DOHH2 (cell line): ENCODE measurements at regions not wholly inside any gene's neighbourhood (a gene's known extent, or its start where the extent isn't known, plus 50 kb on each side); places are given as distances from the start of the nearest gene placed in this dataset.

Experiments
- H3F3A ChIP-seq: fragments of 200-600 bp; sonication (generic), shearing (Covaris generic); 2 replicates; pipeline ENCODE4 v1.6.0; 2016; ENCODE audit warnings: antibody characterized with exemption, mild to moderate bottlenecking; ENCODE audit not compliant: control insufficient read depth, insufficient read depth
- H3K27ac ChIP-seq: fragments of 200-600 bp; sonication (generic); 2 replicates; pipeline ENCODE4 v1.5.1; 2014; ENCODE audit warnings: low read depth, mild to moderate bottlenecking, low read length, moderate library complexity
- H3K27me3 ChIP-seq: fragments of 200-600 bp; sonication (generic); 2 replicates; pipeline ENCODE4 v1.6.1; 2014; ENCODE audit warnings: mild to moderate bottlenecking, low read length, mixed read lengths; ENCODE audit not compliant: control insufficient read depth
- H3K36me3 ChIP-seq: fragments of 200-600 bp; sonication (generic); 2 replicates; pipeline ENCODE4 v1.6.1; 2014; ENCODE audit warnings: mild to moderate bottlenecking, low read length, moderate library complexity, mixed read lengths; ENCODE audit not compliant: control insufficient read depth
- H3K4me1 ChIP-seq: fragments of 200-600 bp; sonication (generic); 2 replicates; pipeline ENCODE4 v1.6.1; 2014; ENCODE audit warnings: mild to moderate bottlenecking, low read length, mixed read lengths; ENCODE audit not compliant: control insufficient read depth
- H3K4me2 ChIP-seq: fragments of 200-600 bp; sonication (generic); 2 replicates; pipeline ENCODE4 v1.6.0; 2014; ENCODE audit warnings: mild to moderate bottlenecking, low read length, moderate library complexity
- H3K4me3 ChIP-seq: fragments of 200-600 bp; sonication (generic); 2 replicates; pipeline ENCODE4 v1.5.1; 2014; ENCODE audit warnings: mild to moderate bottlenecking, low read length, mixed read lengths
- H3K79me2 ChIP-seq: fragments of 200-600 bp; sonication (generic); 2 replicates; pipeline ENCODE4 v1.6.1; 2014; ENCODE audit warnings: mild to moderate bottlenecking, low read length, mixed read lengths; ENCODE audit not compliant: control insufficient read depth
- H3K9me2 ChIP-seq: fragments of 200-600 bp; sonication (generic); replicated peaks from 2 replicates; pipeline ENCODE4 v1.6.1; 2014; ENCODE audit warnings: mild to moderate bottlenecking, low read length, mixed read lengths; ENCODE audit not compliant: control insufficient read depth
- H3K9me3 ChIP-seq: fragments of 200-600 bp; sonication (generic); 2 replicates; pipeline ENCODE4 v1.6.1; 2014; ENCODE audit warnings: antibody characterized with exemption, low read length, mixed read lengths; ENCODE audit not compliant: control insufficient read depth, insufficient read depth
- H4K20me1 ChIP-seq: fragments of 200-600 bp; sonication (generic); 2 replicates; pipeline ENCODE4 v1.6.0; 2014; ENCODE audit warnings: low read depth, mild to moderate bottlenecking, antibody characterized with exemption, low read length, moderate library complexity; ENCODE audit not compliant: control insufficient read depth, insufficient read depth
- EZH2phosphoT487 ChIP-seq: fragments of 200-600 bp; sonication (generic); IDR thresholded peaks from 2 replicates; pipeline ENCODE4 v1.6.1; 2017; ENCODE audit warnings: borderline replicate concordance, mild to moderate bottlenecking, antibody characterized with exemption, low read length, moderate library complexity, mixed read lengths
- TF ChIP-seq, protein P1 (sequence below): fragments of 200-600 bp; sonication (generic); IDR thresholded peaks from one replicate; pipeline ENCODE4 v1.5.1; 2014; ENCODE audit warnings: antibody characterized with exemption, mild to moderate bottlenecking, low read depth, low read length; ENCODE audit not compliant: poor library complexity, severe bottlenecking

DNA sequence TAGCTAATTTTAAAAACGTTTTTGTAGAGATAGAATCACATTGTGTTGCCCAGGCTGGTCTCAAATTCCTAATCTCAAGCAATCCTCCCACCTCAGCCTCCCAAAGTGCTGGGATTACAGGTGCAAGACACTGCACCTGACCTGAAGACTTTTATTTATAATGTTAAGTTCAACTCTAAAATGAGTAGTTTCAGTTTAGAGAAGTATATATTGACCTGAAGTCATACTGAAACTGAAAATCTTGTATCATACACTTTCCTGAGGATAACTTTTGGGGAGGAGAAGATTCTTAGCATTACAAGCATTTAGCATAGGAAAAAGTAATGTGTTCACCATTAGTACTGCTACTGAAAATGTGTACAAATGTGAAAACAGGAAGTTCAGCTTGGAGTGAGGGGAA is 249.3 kb downstream of the CASP12 start:
- Histone ChIP-seq H3K27ac (no peak overlapping the region), H3K9me3 (peaks cover 5% of the 10 kb centered on the region; the same call in 1 of the 2 replicates), H3F3A (no peaks in the 10 kb centered on the region), H4K20me1 (no peaks in the 10 kb centered on the region), H3K36me3 (no peaks in the 10 kb centered on the region), H3K4me2 (no peak overlapping the region), H3K4me1 (no peaks in the 10 kb centered on the region), H3K27me3 (no peaks in the 10 kb centered on the region), H3K79me2 (no peaks in the 10 kb centered on the region), H3K9me2 (no peaks in the 10 kb centered on the region), H3K4me3 (no peak overlapping the region)
- no peak for TF ChIP-seq EZH2phosphoT487
- TF ChIP-seq, protein P1, sequence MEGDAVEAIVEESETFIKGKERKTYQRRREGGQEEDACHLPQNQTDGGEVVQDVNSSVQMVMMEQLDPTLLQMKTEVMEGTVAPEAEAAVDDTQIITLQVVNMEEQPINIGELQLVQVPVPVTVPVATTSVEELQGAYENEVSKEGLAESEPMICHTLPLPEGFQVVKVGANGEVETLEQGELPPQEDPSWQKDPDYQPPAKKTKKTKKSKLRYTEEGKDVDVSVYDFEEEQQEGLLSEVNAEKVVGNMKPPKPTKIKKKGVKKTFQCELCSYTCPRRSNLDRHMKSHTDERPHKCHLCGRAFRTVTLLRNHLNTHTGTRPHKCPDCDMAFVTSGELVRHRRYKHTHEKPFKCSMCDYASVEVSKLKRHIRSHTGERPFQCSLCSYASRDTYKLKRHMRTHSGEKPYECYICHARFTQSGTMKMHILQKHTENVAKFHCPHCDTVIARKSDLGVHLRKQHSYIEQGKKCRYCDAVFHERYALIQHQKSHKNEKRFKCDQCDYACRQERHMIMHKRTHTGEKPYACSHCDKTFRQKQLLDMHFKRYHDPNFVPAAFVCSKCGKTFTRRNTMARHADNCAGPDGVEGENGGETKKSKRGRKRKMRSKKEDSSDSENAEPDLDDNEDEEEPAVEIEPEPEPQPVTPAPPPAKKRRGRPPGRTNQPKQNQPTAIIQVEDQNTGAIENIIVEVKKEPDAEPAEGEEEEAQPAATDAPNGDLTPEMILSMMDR, result no peak

DNA sequence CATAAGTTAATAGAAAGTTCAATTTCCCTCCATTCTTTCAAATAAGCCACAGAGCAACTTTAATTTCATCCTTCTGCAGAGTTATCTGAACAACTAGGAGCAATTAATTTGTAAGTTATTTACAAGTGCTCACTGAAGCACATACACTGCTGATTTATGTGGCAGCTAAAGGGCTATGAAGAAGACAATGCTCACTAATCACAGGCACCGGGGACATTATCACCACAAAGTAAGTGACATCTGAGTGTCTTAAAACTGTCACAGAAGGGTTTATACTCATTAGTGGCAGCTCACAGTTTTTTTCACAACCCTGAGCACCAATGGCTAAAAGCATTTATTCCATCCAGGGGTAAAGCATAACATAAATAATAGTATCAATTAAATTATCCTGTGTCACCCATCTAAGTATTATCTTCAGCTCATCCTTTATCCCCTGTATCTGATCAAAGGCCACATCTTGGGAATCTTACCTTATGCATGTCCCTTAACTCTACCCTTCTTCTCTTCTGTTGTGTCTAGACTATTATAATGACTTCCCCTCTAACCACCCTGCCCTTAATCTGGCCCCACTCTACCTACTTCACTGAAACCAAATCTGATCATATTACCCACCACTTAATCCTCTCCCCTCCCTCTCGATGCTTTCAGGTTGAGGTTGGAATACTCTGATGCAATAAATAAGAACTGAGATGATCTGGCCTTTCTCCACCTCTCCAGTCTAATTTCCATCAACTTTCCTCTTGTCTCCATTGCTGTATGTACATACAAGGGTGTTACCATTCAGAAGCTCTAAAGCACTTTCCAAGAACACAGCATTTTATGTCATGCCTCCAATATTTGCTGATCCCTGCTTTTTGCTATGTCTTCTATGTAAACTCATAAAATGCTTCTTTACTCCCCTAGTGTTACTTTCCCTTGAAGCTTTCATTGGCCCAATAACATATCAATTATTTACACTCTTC is 252.7 kb downstream of the CASP12 start:
- Histone ChIP-seq H3K9me2 (no peaks in the 10 kb centered on the region), H3K4me3 (no peak overlapping the region), H4K20me1 (no peaks in the 10 kb centered on the region), H3K27ac (no peak overlapping the region), H3K4me2 (no peak overlapping the region), H3K4me1 (no peaks in the 10 kb centered on the region), H3K9me3 (peaks cover 4% of the 10 kb centered on the region; the same call in 1 of the 2 replicates), H3K36me3 (no peaks in the 10 kb centered on the region), H3F3A (no peaks in the 10 kb centered on the region), H3K79me2 (no peaks in the 10 kb centered on the region), H3K27me3 (no peaks in the 10 kb centered on the region)
- TF ChIP-seq EZH2phosphoT487, result no peak
- TF ChIP-seq, protein P1, result no peak

DNA sequence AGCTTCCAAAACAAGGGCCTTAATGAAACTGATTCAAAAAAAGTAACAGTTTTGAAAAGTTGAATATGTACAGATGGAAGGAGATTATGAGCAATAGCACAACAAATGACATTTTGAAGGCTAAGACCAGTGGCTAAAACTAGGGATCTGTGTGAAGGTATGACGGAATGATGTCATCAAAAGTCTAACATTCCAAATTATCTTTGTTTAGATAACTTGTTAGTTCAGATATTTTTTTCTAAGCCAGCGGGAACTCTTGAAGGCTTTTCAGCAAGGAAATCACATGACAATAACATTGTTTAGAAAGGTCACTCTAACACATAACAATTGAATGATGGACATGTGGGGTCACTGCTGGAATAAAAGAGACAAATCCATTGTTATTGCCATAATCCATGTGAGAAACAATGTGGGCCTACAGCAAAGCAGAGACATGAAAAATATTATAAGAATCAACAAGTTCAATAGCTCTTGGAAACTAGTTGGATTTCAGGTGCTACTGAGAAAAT is 260.5 kb downstream of the CASP12 start:
- no peak overlapping the region for H3K4me2 ChIP-seq

More for the DNA sequence above, 260.5 kb downstream of the CASP12 start:
- no peak for TF ChIP-seq EZH2phosphoT487
- TF ChIP-seq, protein P1, result no peak
- Histone ChIP-seq H4K20me1 (no peaks in the 10 kb centered on the region), H3K4me3 (no peak overlapping the region), H3K27ac (no peak overlapping the region), H3K9me2 (no peaks in the 10 kb centered on the region), H3K36me3 (no peaks in the 10 kb centered on the region), H3K4me1 (no peaks in the 10 kb centered on the region), H3K9me3 (no peaks in the 10 kb centered on the region), H3F3A (no peaks in the 10 kb centered on the region), H3K27me3 (no peaks in the 10 kb centered on the region), H3K79me2 (no peaks in the 10 kb centered on the region)
